ENCODE measurements at regions not wholly inside any gene's neighbourhood (a gene's known extent, or its start where the extent isn't known, plus 50 kb on each side); places are given as distances from the start of the nearest gene placed in this dataset.
"Not testable (repeated sequence)": the region's sequence is repeated elsewhere in the genome, so short reads cannot be mapped to it uniquely, and the experiment has no call there.

- DNase-seq (ENCODE audit: low spot score), result peak; percentile 11
Measured at GRCh38 chr2:89000235-89000634, 308.8 kb downstream of the RPIA start.

DNA sequence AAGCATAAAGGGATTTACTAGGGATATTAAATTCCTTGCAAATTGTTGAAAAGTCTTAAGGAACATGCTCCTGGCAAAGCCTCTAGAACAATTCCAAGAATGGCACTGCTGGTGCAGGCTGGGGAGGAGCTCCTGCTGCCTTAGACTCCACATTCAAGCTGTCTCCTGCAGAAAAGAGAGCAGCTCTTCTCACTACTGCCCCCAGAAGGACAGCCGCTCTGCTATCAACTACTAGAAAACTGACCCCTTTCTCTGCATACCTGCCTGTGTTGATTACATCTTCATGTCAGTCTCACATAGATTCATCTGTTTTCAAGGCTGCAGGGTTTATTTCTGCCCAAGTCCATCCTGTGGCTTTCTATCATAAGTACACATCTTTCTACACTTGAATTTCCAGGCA is 312.8 kb downstream of the RPIA start:
- not testable (repeated sequence) for DNase-seq (ENCODE audit: low spot score)

DNA sequence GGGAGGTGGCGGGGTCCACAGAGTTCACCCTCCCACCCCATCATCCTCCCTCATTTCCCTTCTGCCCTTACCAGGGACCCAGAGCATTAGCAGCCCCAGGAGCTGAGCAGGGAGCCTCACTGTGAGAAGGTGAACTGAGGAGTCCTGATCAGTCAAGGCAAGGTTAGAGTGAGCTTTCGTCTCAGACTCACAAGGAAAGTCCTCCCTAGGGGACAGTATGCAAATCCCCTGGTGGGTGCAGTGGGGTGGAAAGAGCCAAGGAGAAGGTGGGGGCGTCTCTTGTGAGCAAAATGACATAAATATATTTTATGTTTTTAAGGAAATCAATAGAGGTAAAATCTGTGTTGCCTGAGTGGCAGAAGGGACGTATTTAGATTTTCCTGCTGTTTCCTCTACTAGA is 329.1 kb downstream of the RPIA start:
- not testable (repeated sequence) for DNase-seq (ENCODE audit: low spot score)

DNA sequence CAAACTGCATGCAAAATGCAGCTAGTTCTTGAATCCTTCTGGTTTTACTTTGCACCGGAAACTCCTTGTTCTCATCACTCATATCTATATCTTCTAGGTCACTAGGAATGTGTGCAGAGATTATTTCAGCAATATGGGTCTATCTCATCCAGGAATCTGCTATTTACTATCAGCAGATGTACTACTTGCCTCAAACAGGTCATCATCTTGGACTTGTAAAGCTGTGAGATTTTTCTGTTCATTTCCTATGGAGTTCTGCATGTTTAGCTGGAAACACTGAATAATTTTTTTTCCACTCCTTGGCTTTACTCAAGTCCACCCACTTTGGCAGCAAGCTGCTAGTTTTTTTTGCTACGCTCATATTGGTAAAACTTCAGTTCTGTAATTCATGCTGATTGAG is 334.8 kb downstream of the RPIA start:
- DNase-seq (ENCODE audit: low spot score), result not testable (repeated sequence)

- not testable (repeated sequence) for DNase-seq (ENCODE audit: low spot score)
Measured at GRCh38 chr2:89027115-89027514, 335.6 kb downstream of the RPIA start.

GRCh38 chr2:89027536-89027935 is 336.1 kb downstream of the RPIA start:
- not testable (repeated sequence) for DNase-seq (ENCODE audit: low spot score)

- not testable (repeated sequence) for DNase-seq (ENCODE audit: low spot score)
Measured at GRCh38 chr2:89029257-89029656, 337.8 kb downstream of the RPIA start.

DNA sequence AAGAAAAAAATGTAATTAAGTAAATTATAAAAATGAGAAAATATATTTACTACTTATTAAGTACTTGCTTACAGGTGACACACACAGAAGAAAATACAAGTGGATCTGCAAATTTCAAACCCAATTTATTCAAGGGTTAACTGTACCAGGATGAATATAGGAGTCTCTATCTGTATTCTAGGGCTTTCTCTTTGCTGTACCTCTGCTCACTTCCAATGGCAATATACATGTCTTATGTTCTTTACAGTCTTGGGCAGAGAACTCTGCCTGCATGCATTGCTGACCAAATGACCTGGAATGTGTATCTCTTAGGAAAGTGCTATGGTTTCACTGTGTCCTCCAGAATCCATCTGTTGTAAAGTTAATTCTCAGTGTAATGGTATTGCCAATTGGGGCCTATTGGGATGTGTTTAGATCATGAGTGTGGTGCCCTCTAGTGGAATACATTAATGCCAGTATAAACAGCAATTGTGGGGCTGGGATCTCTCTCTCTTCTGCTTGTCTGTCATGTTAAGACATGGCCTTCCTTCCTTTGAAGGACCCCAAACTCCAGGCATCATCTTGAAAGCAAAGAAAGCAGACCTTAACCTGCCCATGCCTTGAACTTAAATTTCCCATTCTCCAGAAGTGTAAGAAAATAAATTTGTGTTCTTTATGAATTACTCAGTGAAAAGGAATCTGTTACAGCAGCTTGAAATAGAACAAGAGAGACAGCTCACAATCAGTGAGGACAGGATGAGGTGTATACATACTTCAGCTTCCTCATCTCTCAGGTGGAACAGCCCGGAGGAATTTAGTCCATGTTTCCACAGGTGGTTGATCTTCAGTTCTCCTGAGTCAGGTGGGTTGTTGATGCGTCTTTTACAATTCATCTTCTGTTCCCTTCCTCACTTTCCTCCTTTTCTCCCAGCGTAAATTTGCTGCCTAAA is 356.9 kb downstream of the RPIA start:
- peak; percentile 40 for DNase-seq (ENCODE audit: low spot score)

- not testable (repeated sequence) for DNase-seq (ENCODE audit: low spot score)
Measured at GRCh38 chr2:89058616-89059015, 367.1 kb downstream of the RPIA start.

- DNase-seq (ENCODE audit: low spot score), result not testable (repeated sequence)
Measured at GRCh38 chr2:89061174-89061573, 369.7 kb downstream of the RPIA start.

GRCh38 chr2:89076771-89077170 is 385.3 kb downstream of the RPIA start:
- DNase-seq (ENCODE audit: low spot score), result peak; percentile 18

DNA sequence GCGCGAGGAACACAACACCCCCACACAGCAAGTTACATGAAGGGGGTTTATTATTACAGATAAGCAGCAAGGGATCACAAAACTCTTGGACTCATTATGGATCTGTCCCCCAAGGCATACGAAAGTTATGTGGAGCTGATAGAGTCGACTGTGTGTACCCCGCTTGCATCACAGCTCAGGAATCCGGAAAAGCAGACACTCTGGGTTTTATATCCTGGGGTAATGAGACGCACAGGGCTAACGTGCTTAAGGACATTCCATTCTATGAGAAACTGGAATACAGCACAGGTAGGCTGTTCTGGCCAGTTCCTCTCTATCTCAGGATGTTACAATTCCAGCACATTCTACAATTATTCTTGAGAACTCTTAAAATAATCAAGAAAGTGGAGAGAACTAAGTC is 401.4 kb downstream of the RPIA start:
- not testable (repeated sequence) for DNase-seq (ENCODE audit: low spot score)

- DNase-seq (ENCODE audit: low spot score), result not testable (repeated sequence)
Measured at GRCh38 chr2:89095060-89095459, 403.6 kb downstream of the RPIA start.

DNA sequence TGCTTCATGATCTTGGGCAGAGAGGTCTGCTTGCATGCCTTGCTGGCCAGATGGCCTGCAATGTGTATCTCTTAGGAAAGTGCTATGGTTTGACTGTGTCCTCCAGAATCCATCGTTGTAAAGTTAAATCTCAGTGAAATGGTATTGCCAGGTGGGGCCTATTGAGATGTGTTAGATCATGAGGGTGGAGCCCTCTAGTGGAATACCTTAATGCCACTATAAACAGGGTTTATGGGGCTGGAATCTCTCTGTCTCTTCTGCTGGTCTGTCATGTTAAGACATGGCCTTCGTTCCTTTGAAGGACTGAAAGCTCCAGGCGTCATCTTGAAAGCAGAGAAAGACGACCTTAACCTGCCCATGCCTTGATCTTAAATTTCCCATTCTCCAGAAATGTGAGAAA is 411.1 kb downstream of the RPIA start:
- not testable (repeated sequence) for DNase-seq (ENCODE audit: low spot score)

GRCh38 chr2:89106369-89107019 is 415.0 kb downstream of the RPIA start:
- DNase-seq (ENCODE audit: low spot score), result not testable (repeated sequence)

- peak; percentile 5 for DNase-seq (ENCODE audit: low spot score)
Measured at GRCh38 chr2:89112434-89112833, 421.0 kb downstream of the RPIA start.

- DNase-seq (ENCODE audit: low spot score), result not testable (repeated sequence)
Measured at GRCh38 chr2:89113286-89113685, 421.8 kb downstream of the RPIA start.

DNA sequence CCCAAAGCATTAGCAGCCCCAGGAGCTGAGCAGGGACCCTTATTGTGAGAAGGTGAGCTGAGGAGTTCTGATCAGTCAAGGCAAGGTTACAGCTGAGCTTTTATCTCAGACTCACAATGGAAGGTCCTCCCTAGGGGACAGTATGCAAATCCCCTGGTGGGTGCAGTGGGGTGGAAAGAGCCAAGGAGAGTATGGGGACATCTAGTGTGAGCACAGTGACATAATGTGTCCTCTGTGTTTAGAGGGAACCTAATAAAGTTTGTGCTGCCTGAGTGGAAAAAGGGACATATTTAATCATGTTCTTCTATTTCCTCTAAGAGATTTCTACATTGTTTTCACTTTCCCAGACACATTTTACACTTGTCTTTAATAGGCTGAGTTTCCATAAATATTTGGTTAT is 438.0 kb downstream of the RPIA start:
- not testable (repeated sequence) for DNase-seq (ENCODE audit: low spot score)

GRCh38 chr2:89130665-89131308 is 439.3 kb downstream of the RPIA start:
- DNase-seq (ENCODE audit: low spot score), result not testable (repeated sequence)

GRCh38 chr2:89142959-89143358 is 451.5 kb downstream of the RPIA start:
- peak; percentile 7 for DNase-seq (ENCODE audit: low spot score)

DNA sequence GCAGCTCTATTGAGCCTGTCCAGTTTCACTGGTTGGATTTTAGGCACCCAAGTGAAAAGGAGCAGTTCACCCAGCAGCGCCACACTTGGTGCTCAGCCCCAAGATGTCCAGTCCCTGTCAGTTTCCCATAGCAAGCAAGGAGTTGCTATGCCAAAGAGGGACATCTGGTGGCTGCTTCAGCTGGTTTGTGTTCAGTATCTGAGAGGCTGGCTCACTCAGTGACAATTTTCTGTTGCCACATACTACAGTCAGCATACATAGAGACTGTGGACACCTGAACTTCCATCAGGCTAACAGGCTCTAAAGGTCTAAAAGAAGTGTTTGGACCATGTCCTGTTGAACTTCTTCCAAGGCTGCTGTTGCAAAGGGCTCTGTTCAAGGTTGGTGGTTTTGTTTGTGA is 453.9 kb downstream of the RPIA start:
- not testable (repeated sequence) for DNase-seq (ENCODE audit: low spot score)

- DNase-seq (ENCODE audit: low spot score), result not testable (repeated sequence)
Measured at GRCh38 chr2:89148256-89148655, 456.8 kb downstream of the RPIA start.

DNA sequence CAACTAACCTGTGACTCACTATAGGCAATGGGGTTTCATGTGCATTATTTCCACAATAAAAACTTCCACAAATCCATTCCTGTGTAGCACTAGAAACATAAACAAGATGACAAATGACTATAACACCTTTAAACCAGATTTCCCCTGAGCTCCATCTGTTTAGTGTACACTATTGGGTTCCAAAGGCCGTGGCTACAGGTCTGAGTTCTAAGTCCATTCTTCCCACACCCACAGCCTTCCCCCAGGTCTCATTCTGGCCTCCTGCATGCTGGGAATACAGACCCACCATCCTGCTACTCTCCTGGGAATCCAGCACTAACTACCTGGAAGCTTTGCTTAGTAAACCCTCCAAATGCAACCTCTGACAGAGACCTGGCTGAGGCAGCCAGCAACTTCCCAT is 460.2 kb downstream of the RPIA start:
- DNase-seq (ENCODE audit: low spot score), result not testable (repeated sequence)

Measured in iPS-NIHi11 (cell line).